ENCODE measurements at regions not wholly inside any gene's neighbourhood (a gene's known extent, or its start where the extent isn't known, plus 50 kb on each side); places are given as distances from the start of the nearest gene placed in this dataset.

GRCh38 chr4:169870507-169870906 lies 112.8 kb upstream of the HPF1 start:
- TF ChIP-seq SIN3A (IDR thresholded peaks at IDR 0.05; ENCODE audit: borderline replicate concordance, insufficient read depth, low read depth, low read length) (no peak), TCF7L2 (IDR thresholded peaks at IDR 0.05; ENCODE audit: low read depth, low read length) (no peak)
- ATAC-seq (no peak), DNase-seq (ENCODE audit: low read depth, low spot score) (no peak)
- BruUV-seq (replicated peaks), result no TSS peak
- ChIA-PET CTCF (no interaction called here), POLR2A (no interaction called here)
- no peaks in the 10 kb centered on the region for H3K27me3 ChIP-seq (ENCODE audit: control insufficient read depth, insufficient read depth, low read length)
- intact Hi-C loops (cut with micrococcal nuclease; ENCODE audit: unreplicated experiment), result no loop called here
- H3K4me3 ChIP-seq (ENCODE audit: low read depth in 2 of 2, low read length in 2 of 2), result no peak overlapping the region
- no peaks in the 10 kb centered on the region for H3K9me3 ChIP-seq (ENCODE audit: control insufficient read depth, insufficient read depth, low read depth, low read length)
- H3K27ac ChIP-seq (ENCODE audit: low read length), result no peak overlapping the region
- no peaks in the 10 kb centered on the region for H3K36me3 ChIP-seq (ENCODE audit: control insufficient read depth, insufficient read depth, low read length)
- in situ Hi-C loops (cut with HindIII; ENCODE audit: low pct_unique_long_range_greater_than_20kb, low sequenced_read_pairs), result no loop called here
- no peaks in the 10 kb centered on the region for H3K4me1 ChIP-seq (ENCODE audit: control insufficient read depth, insufficient read depth, low read length)

DNA sequence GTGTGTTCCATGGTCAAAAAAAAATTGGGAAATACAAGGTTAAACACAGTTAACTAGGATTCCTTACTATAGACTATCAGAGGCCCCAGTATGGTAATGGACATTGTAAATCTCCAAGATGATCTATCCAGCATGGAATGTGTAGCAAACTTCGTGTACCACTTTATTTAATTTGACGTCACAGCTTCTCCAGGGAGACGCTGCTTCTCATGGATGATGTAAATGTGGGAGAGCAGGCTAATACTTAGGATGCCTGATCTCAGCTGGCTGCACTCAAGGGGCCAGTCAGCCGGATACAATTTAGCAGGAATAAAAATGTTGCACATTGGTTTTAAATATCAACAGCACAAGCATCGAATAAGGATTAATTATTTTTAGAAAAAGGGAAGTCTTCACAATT lies 111.7 kb upstream of the HPF1 start:
- intact Hi-C loops (cut with micrococcal nuclease; ENCODE audit: unreplicated experiment) (no loop called here), in situ Hi-C loops (cut with HindIII; ENCODE audit: low pct_unique_long_range_greater_than_20kb, low sequenced_read_pairs) (no loop called here)
- no peaks in the 10 kb centered on the region for H3K4me1 ChIP-seq (ENCODE audit: control insufficient read depth, insufficient read depth, low read length)
- no peak for DNase-seq (ENCODE audit: low read depth, low spot score)
- ChIA-PET CTCF (no interaction called here), POLR2A (no interaction called here)
- no peak overlapping the region for H3K4me3 ChIP-seq (ENCODE audit: low read depth in 2 of 2, low read length in 2 of 2)
- no TSS peak for BruUV-seq (replicated peaks)
- no peak for ATAC-seq
- no peak overlapping the region for H3K27ac ChIP-seq (ENCODE audit: low read length)
- H3K9me3 ChIP-seq (ENCODE audit: control insufficient read depth, insufficient read depth, low read depth, low read length), result no peaks in the 10 kb centered on the region
- no peak for TF ChIP-seq CTCF (IDR thresholded peaks at IDR 0.05)
- H3K27me3 ChIP-seq (ENCODE audit: control insufficient read depth, insufficient read depth, low read length), result no peaks in the 10 kb centered on the region
- no peaks in the 10 kb centered on the region for H3K36me3 ChIP-seq (ENCODE audit: control insufficient read depth, insufficient read depth, low read length)

DNA sequence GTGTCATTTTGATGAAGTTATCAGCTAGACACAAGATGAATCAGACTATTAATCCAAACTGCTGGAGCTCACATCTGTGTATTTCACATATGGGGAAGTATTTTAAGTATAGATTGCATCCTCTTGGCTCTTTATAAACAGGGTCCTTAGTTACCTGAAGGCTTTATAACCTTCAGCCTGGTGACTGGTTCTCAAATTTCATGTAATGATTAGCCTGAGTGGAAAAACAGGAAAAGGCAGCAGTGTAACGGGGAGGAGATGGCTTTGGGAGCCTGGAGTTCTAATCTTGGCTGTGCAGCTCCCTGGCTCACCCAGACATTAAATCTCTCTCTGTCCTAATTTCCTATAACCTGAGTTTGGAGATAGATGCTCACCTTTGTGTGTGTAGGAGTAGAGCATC lies 103.8 kb upstream of the HPF1 start:
- H3K9me3 ChIP-seq (ENCODE audit: control insufficient read depth, insufficient read depth, low read depth, low read length), result no peaks in the 10 kb centered on the region
- no peaks in the 10 kb centered on the region for H3K27me3 ChIP-seq (ENCODE audit: control insufficient read depth, insufficient read depth, low read length)
- no peak overlapping the region for H3K27ac ChIP-seq (ENCODE audit: low read length)
- BruUV-seq (replicated peaks), result no TSS peak
- DNase-seq (ENCODE audit: low read depth, low spot score) (no peak), ATAC-seq (no peak)
- ChIA-PET POLR2A (no interaction called here), CTCF (no interaction called here)
- intact Hi-C loops (cut with micrococcal nuclease; ENCODE audit: unreplicated experiment), result no loop called here
- H3K36me3 ChIP-seq (ENCODE audit: control insufficient read depth, insufficient read depth, low read length), result no peaks in the 10 kb centered on the region
- TF ChIP-seq, protein P1, sequence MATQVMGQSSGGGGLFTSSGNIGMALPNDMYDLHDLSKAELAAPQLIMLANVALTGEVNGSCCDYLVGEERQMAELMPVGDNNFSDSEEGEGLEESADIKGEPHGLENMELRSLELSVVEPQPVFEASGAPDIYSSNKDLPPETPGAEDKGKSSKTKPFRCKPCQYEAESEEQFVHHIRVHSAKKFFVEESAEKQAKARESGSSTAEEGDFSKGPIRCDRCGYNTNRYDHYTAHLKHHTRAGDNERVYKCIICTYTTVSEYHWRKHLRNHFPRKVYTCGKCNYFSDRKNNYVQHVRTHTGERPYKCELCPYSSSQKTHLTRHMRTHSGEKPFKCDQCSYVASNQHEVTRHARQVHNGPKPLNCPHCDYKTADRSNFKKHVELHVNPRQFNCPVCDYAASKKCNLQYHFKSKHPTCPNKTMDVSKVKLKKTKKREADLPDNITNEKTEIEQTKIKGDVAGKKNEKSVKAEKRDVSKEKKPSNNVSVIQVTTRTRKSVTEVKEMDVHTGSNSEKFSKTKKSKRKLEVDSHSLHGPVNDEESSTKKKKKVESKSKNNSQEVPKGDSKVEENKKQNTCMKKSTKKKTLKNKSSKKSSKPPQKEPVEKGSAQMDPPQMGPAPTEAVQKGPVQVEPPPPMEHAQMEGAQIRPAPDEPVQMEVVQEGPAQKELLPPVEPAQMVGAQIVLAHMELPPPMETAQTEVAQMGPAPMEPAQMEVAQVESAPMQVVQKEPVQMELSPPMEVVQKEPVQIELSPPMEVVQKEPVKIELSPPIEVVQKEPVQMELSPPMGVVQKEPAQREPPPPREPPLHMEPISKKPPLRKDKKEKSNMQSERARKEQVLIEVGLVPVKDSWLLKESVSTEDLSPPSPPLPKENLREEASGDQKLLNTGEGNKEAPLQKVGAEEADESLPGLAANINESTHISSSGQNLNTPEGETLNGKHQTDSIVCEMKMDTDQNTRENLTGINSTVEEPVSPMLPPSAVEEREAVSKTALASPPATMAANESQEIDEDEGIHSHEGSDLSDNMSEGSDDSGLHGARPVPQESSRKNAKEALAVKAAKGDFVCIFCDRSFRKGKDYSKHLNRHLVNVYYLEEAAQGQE (IDR thresholded peaks at IDR 0.05; ENCODE audit: insufficient read depth in 1 of 2, low read depth in 2 of 2, low read length in 1 of 2), result no peak
- TF ChIP-seq SIN3A (IDR thresholded peaks at IDR 0.05; ENCODE audit: borderline replicate concordance, insufficient read depth, low read depth, low read length) (no peak), POLR2AphosphoS5 (IDR thresholded peaks at IDR 0.05; ENCODE audit: low read depth, low read length) (no peak), CTCF (IDR thresholded peaks at IDR 0.05) (no peak), TCF7L2 (IDR thresholded peaks at IDR 0.05; ENCODE audit: low read depth, low read length) (no peak)
- in situ Hi-C loops (cut with HindIII; ENCODE audit: low pct_unique_long_range_greater_than_20kb, low sequenced_read_pairs), result no loop called here
- H3K4me3 ChIP-seq (ENCODE audit: low read depth in 2 of 2, low read length in 2 of 2), result no peak overlapping the region
- H3K4me1 ChIP-seq (ENCODE audit: control insufficient read depth, insufficient read depth, low read length), result no peaks in the 10 kb centered on the region

Data from Panc1 (cell line).